SU-DHL-6 (cell line): ENCODE measurements at regions not wholly inside any gene's neighbourhood (a gene's known extent, or its start where the extent isn't known, plus 50 kb on each side); places are given as distances from the start of the nearest gene placed in this dataset.

Experiments
- CTCF ChIP-seq: fragments of 200-600 bp; sonication (generic); IDR thresholded peaks from one replicate; pipeline ENCODE4 v1.5.1; 2017; ENCODE audit warnings: antibody characterized with exemption, mild to moderate bottlenecking, low read length, moderate library complexity; ENCODE audit not compliant: insufficient read depth, poor library complexity, severe bottlenecking
- EZH2phosphoT487 ChIP-seq: fragments of 200-600 bp; sonication (generic), shearing (Covaris generic); conservative IDR thresholded peaks from 2 replicates; pipeline ENCODE4 v1.6.1; 2018; ENCODE audit warnings: mild to moderate bottlenecking, antibody characterized with exemption, low read length, moderate library complexity, mixed read lengths

GRCh38 chr20:19835533-19836222 lies 77.6 kb downstream of the RIN2 start:
- TF ChIP-seq CTCF (no peak), EZH2phosphoT487 (no peak)
